ENCODE measurements at regions not wholly inside any gene's neighbourhood (a gene's known extent, or its start where the extent isn't known, plus 50 kb on each side); places are given as distances from the start of the nearest gene placed in this dataset.

DNA sequence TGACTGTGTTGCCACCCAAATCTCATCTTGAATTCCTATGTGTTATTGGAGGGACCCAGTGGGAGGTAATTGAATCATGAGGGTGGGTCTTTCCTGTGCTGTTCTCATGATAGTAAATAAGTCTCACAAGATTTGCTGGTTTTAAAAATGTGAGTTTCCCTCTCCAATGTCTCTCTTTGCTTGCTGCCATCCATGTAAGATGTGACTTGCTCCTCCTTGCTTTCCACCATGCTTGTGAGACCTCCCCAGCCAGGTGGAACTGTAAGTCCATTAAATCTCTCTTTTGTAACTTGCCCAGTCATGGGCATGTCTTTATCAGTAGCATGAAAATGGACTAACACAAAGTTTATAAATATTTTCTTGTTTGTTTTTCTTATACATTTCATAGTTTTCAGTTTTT, 990.5 kb upstream of the CITED2 start:
- TF ChIP-seq, protein P1, sequence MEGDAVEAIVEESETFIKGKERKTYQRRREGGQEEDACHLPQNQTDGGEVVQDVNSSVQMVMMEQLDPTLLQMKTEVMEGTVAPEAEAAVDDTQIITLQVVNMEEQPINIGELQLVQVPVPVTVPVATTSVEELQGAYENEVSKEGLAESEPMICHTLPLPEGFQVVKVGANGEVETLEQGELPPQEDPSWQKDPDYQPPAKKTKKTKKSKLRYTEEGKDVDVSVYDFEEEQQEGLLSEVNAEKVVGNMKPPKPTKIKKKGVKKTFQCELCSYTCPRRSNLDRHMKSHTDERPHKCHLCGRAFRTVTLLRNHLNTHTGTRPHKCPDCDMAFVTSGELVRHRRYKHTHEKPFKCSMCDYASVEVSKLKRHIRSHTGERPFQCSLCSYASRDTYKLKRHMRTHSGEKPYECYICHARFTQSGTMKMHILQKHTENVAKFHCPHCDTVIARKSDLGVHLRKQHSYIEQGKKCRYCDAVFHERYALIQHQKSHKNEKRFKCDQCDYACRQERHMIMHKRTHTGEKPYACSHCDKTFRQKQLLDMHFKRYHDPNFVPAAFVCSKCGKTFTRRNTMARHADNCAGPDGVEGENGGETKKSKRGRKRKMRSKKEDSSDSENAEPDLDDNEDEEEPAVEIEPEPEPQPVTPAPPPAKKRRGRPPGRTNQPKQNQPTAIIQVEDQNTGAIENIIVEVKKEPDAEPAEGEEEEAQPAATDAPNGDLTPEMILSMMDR (conservative IDR thresholded peaks at IDR 0.05): no peak
- Mint-ChIP-seq H3K27ac (ENCODE audit: unreplicated experiment) (no peak overlapping the region), H3K4me3 (no peak overlapping the region), H3K36me3 (ENCODE audit: low read depth) (peaks cover 12% of the 10 kb centered on the region), H3K9me3 (peaks cover 18% of the 10 kb centered on the region), H3K4me1 (no peaks in the 10 kb centered on the region), H3K27me3 (ENCODE audit: low read depth) (no peaks in the 10 kb centered on the region)
- DNase-seq (ENCODE audit: low read depth, low spot score): no peak

DNA sequence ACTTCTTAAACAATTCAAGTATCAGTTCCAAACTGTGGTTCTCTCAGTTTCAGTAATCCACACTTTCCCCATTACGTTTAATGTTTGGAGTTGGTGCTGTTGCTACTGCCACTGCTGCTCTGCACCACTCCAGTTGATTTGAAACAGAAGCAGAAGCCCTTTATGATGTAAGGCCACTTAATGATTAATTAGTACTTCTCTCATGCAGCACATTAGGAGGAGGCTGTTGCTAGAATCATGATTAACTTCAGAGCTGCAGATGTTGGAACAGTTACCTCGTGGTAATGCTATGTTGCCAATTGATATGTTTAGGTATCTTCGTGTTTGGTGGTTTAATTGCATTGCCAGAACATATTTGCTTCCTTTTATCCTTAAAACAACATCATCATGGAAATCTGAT, 986.2 kb upstream of the CITED2 start:
- no peak overlapping the region for H3K27ac Mint-ChIP-seq (ENCODE audit: unreplicated experiment)
- no peaks in the 10 kb centered on the region for H3K27me3 Mint-ChIP-seq (ENCODE audit: low read depth)
- no peaks in the 10 kb centered on the region for H3K4me1 Mint-ChIP-seq
- peaks cover 8% of the 10 kb centered on the region for H3K36me3 Mint-ChIP-seq (ENCODE audit: low read depth)
- H3K9me3 Mint-ChIP-seq: peaks cover 16% of the 10 kb centered on the region
- TF ChIP-seq, protein P1 (conservative IDR thresholded peaks at IDR 0.05): no peak
- no peak for DNase-seq (ENCODE audit: low read depth, low spot score)
- H3K4me3 Mint-ChIP-seq: no peak overlapping the region

DNA sequence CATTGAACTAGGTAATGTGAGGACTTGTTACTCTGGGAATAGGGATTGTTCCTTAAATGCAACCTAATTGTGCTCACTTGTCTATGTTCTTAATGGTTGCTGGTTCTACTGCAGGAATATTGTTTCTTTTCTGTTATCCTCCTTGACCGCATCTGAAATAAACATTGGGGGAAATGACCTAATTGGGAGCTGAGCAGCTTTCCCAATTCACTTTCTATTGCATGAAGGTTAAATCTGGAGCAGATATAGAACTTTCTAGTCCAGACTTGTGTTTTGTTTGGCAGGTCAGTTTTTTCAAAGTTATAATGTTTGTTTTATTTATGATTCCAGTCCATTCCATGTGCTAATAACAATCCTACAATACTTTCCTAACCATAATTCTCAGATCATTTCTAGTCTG, 981.0 kb upstream of the CITED2 start:
- H3K36me3 Mint-ChIP-seq (ENCODE audit: low read depth): no peaks in the 10 kb centered on the region

DNA sequence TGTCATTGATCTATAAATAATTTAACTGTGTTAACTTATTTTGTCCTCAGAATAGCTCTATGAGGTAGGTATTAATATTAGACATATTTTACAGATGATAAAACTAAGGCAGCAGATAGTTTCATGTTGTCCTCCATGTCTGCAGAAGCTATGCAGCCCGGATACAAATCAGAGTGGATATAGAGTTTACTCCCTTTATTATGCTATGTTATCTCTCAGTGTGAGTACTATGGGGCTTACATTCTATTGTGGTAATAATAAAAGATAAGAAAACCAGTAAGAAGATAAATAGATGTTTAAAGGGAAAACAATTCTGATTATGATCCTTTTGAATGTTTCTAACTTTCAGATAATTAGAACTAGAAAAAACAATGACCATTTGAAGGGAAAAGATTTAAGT, 979.8 kb upstream of the CITED2 start:
- no peak overlapping the region for H3K27ac Mint-ChIP-seq (ENCODE audit: unreplicated experiment)
- H3K4me3 Mint-ChIP-seq: no peak overlapping the region
- no peaks in the 10 kb centered on the region for H3K27me3 Mint-ChIP-seq (ENCODE audit: low read depth)
- TF ChIP-seq, protein P1 (conservative IDR thresholded peaks at IDR 0.05): no peak
- H3K36me3 Mint-ChIP-seq (ENCODE audit: low read depth): no peaks in the 10 kb centered on the region
- H3K9me3 Mint-ChIP-seq: peaks cover 2% of the 10 kb centered on the region
- H3K4me1 Mint-ChIP-seq: no peaks in the 10 kb centered on the region
- DNase-seq (ENCODE audit: low read depth, low spot score): no peak

More for the DNA sequence above, 981.0 kb upstream of the CITED2 start:
- DNase-seq (ENCODE audit: low read depth, low spot score): no peak
- peaks cover 2% of the 10 kb centered on the region for H3K9me3 Mint-ChIP-seq
- no peak overlapping the region for H3K4me3 Mint-ChIP-seq
- TF ChIP-seq, protein P1 (conservative IDR thresholded peaks at IDR 0.05): no peak
- H3K27me3 Mint-ChIP-seq (ENCODE audit: low read depth): no peaks in the 10 kb centered on the region
- H3K4me1 Mint-ChIP-seq: no peaks in the 10 kb centered on the region
- no peak overlapping the region for H3K27ac Mint-ChIP-seq (ENCODE audit: unreplicated experiment)

DNA sequence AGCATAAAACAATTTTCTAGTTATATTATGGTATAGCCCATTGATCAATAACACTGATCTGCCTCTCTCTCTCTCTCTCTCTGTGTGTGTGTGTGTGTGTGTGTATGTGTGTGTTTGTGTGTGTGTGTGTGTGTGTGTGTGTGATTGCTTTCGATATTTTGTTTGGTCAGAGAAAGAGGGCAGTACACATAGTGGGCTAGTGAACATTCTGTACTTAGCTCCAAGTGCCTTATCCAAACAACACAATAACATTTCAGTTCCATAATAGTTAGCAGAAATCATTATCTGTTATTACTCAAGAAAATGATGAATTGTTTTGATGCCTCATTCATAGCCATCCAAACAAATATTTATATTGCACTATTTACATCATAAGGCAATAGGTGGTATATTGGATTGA, 979.1 kb upstream of the CITED2 start:
- TF ChIP-seq, protein P1 (conservative IDR thresholded peaks at IDR 0.05): no peak
- DNase-seq (ENCODE audit: low read depth, low spot score): no peak
- H3K4me3 Mint-ChIP-seq: no peak overlapping the region
- H3K27ac Mint-ChIP-seq (ENCODE audit: unreplicated experiment): no peak overlapping the region
- H3K9me3 Mint-ChIP-seq: peaks cover 2% of the 10 kb centered on the region
- H3K27me3 Mint-ChIP-seq (ENCODE audit: low read depth): no peaks in the 10 kb centered on the region
- H3K4me1 Mint-ChIP-seq: no peaks in the 10 kb centered on the region
- H3K36me3 Mint-ChIP-seq (ENCODE audit: low read depth): no peaks in the 10 kb centered on the region

DNA sequence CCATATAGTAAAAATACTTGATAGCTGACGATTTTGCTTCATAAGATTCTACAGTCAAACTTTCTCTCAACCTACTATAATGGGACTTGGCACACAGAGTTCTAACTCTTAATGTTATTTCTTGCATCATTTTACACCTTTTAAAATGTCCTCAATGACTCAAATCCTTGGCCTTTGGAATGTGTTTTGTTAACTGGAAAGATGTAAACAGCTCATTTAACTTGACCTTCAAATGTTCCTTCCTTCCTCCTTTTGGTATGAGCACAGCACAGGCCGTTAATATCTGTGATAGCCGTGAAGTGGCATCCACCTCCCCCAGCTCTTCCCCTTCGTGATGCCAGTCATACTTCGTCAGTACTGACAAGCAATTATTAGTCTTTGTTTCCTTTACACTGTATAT, 972.0 kb upstream of the CITED2 start:
- H3K4me1 Mint-ChIP-seq: no peaks in the 10 kb centered on the region
- no peaks in the 10 kb centered on the region for H3K27me3 Mint-ChIP-seq (ENCODE audit: low read depth)
- H3K36me3 Mint-ChIP-seq (ENCODE audit: low read depth): peaks cover 1% of the 10 kb centered on the region
- H3K27ac Mint-ChIP-seq (ENCODE audit: unreplicated experiment): no peak overlapping the region
- TF ChIP-seq, protein P1 (conservative IDR thresholded peaks at IDR 0.05): no peak
- no peak for DNase-seq (ENCODE audit: low read depth, low spot score)
- H3K9me3 Mint-ChIP-seq: peaks cover 10% of the 10 kb centered on the region
- H3K4me3 Mint-ChIP-seq: no peak overlapping the region

All from neural crest cell (in vitro differentiated cells).